ENCODE measurements at regions not wholly inside any gene's neighbourhood (a gene's known extent, or its start where the extent isn't known, plus 50 kb on each side); places are given as distances from the start of the nearest gene placed in this dataset.

GRCh38 chrX:127782904-127783303 is 269.3 kb downstream of the ACTRT1 start:
- TF ChIP-seq POLR2A (IDR thresholded peaks at IDR 0.05) (no peak), CTCF (IDR thresholded peaks at IDR 0.05) (no peak)
- H3K4me3 ChIP-seq (ENCODE audit: low read depth, poor library complexity, severe bottlenecking) = no peak overlapping the region
- intact Hi-C loops (cut with DNase I; ENCODE audit: low total_unique reads) = no loop called here
- 80 to 81% methylated on average over 2 of the region's 2 CpGs for WGBS, 2 donors
- DNase-seq (ENCODE audit: low spot score in 2 of 2) = no peak

- intact Hi-C loops (cut with DNase I; ENCODE audit: low total_unique reads) = no loop called here
- no peak for DNase-seq (ENCODE audit: low spot score in 2 of 2)
- no peak overlapping the region for H3K4me3 ChIP-seq (ENCODE audit: low read depth, poor library complexity, severe bottlenecking)
- TF ChIP-seq CTCF (IDR thresholded peaks at IDR 0.05) (no peak), POLR2A (IDR thresholded peaks at IDR 0.05) (no peak)
- 70 to 73% methylated on average over 3 of the region's 3 CpGs for WGBS, 2 donors
Observed at GRCh38 chrX:127764674-127765073, 287.5 kb downstream of the ACTRT1 start.

- no peak overlapping the region for H3K4me3 ChIP-seq (ENCODE audit: low read depth, poor library complexity, severe bottlenecking)
- intact Hi-C loops (cut with DNase I; ENCODE audit: low total_unique reads) = no loop called here
- DNase-seq (ENCODE audit: low spot score in 2 of 2) = no peak
- TF ChIP-seq CTCF (IDR thresholded peaks at IDR 0.05) = no peak
- no peak for TF ChIP-seq POLR2A (IDR thresholded peaks at IDR 0.05)
Observed at GRCh38 chrX:127762663-127763062, 289.5 kb downstream of the ACTRT1 start.

- H3K4me3 ChIP-seq (ENCODE audit: low read depth, poor library complexity, severe bottlenecking) = no peak overlapping the region
- DNase-seq (ENCODE audit: low spot score in 2 of 2) = no peak
- TF ChIP-seq POLR2A (IDR thresholded peaks at IDR 0.05) (no peak), CTCF (IDR thresholded peaks at IDR 0.05) (no peak)
- intact Hi-C loops (cut with DNase I; ENCODE audit: low total_unique reads) = no loop called here
Observed at GRCh38 chrX:127732709-127733108, 319.5 kb downstream of the ACTRT1 start.

- DNase-seq (ENCODE audit: low spot score in 2 of 2) = no peak
- no peak for TF ChIP-seq CTCF (IDR thresholded peaks at IDR 0.05)
- no peak for TF ChIP-seq POLR2A (IDR thresholded peaks at IDR 0.05)
- intact Hi-C loops (cut with DNase I; ENCODE audit: low total_unique reads) = no loop called here
- H3K4me3 ChIP-seq (ENCODE audit: low read depth, poor library complexity, severe bottlenecking) = no peak overlapping the region
Observed at GRCh38 chrX:127726227-127726626, 326.0 kb downstream of the ACTRT1 start.

- DNase-seq (ENCODE audit: low spot score in 2 of 2) = no peak
- no peak for TF ChIP-seq POLR2A (IDR thresholded peaks at IDR 0.05)
- TF ChIP-seq CTCF (IDR thresholded peaks at IDR 0.05) = no peak
- WGBS, 2 donors = 68 to 86% methylated on average over 4 of the region's 4 CpGs
- intact Hi-C loops (cut with DNase I; ENCODE audit: low total_unique reads) = no loop called here
- no peak overlapping the region for H3K4me3 ChIP-seq (ENCODE audit: low read depth, poor library complexity, severe bottlenecking)
Observed at GRCh38 chrX:127708155-127708554, 344.0 kb downstream of the ACTRT1 start.
